KBM-7 (cell line): ENCODE measurements at regions not wholly inside any gene's neighbourhood (a gene's known extent, or its start where the extent isn't known, plus 50 kb on each side); places are given as distances from the start of the nearest gene placed in this dataset.

Experiments
- DNase-seq: peaks from one replicate; pipeline ENCODE4 v3.0.0-alpha.2; 2015
- in situ Hi-C: fragments of 300-500 bp; cut with MboI; formaldehyde crosslinking; loops from 2 replicates; pipeline ENCODE4 v1.14.3; 2020; ENCODE audit warnings: low sequenced_read_pairs, low pct_unique_long_range_greater_than_20kb, mixed read lengths

DNA sequence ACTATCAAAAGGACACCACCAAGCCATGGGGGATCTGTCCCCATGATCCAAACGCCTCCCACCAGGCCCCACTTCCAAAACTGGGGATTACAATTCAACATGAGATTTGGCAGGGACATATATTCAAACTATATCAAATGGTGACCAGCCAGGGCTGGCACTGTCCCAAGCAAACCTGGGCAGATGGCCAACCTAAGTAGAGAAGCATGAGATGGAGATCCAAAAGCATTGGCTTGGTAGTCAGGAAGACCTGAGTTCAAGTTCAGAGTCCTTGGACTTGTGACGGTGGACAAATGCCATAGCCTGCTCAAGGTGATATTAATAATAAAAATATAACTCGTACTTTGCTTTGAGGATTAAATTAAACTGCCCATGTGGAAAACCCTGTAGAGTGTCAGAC is 79.2 kb upstream of the HS3ST1 start:
- no peak for DNase-seq
- in situ Hi-C loops, result no loop called here

- in situ Hi-C loops, result no loop called here
- DNase-seq, result no peak
These were observed 77.5 kb upstream of the HS3ST1 start for GRCh38 chr4:11506194-11506593.

DNA sequence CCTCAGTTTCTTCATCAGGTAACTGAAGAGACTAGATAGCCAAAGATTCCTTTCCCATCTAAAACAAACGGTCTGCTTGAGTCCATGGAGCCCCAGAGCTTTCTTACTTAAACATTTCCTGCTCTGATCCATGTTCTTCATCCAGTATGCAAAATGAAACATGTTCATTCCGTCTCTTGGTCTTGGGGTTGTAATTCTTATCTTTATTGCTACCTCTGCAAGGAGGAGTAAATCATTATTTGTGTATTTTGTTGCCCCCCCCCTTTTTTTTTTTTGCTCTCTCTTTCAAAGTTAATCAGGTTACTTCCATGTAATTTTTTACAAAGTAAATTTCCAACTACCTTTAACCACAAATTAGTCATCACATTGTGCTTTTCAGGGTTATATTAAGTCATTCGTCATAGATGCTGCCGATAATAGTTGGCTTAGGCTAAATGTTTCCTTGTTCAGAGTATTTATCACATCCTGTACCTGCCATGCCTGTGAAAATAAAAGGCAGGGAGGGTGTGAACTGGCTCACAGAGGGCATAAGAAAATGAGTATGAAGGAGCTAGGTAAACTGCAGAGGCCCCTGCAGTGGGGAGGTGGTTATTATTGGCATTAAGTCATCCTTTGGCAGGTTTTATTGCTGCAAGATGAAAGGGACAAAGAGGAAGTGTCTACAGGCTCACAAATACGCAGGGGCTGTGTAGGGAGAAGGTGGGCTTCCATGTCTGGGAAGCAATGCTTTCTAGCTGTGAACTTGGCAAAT is 76.7 kb upstream of the HS3ST1 start:
- in situ Hi-C loops, result no loop called here
- DNase-seq, result no peak

- no peak for DNase-seq
- in situ Hi-C loops, result no loop called here
These were observed 74.5 kb upstream of the HS3ST1 start for GRCh38 chr4:11503166-11503565.

GRCh38 chr4:11497972-11498371 is 69.3 kb upstream of the HS3ST1 start:
- DNase-seq, result no peak
- in situ Hi-C loops, result no loop called here

DNA sequence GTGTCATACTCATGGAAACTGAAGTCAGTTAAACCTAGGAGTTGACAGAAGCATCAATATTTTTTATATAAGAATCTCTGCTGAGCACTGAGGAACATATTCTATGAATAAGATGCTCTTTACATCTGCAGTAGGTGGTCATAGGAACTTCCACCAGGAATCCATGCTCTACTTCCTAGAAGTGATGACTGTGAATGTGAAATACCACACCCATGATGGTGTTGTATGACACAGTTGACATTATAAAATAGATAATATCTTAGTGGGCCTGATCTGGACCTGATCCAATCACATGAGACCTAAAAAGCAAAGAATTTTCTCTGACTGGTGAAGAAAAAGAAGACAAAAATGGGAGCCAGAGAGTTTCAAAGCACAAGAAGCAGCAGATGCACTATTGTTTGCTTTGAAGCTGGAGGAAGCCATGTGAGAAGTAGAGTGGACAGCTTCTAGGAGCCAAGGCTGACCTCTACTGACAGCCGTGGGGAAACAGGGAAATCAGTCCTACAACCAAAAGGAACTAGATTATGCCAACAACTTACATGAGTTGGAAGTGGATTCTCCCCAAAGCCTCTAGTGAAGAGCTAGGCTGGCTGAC is 68.6 kb upstream of the HS3ST1 start:
- in situ Hi-C loops, result no loop called here
- no peak for DNase-seq

DNA sequence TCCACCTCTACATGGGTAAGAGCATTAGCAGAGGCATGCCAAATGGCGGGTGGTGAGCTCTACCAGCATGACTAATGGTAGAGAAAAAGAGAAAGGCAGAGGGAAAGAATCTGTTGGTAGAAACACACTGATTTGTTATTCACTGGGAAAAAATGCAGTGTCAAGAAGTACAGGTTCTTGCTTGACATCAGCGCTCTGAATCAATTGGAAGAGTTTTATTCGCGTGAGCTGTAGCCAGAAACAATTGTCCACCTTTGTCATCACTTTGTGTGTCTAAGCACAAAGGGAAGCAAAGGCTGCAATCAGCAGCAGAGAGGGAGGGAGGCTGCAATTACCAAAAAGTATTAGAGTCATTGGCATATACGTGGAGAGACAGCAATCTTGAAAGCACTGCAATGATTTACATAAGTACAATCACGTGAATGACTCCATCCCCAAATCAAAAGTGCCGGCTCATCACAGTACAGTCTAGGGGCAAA is 67.7 kb upstream of the HS3ST1 start:
- in situ Hi-C loops, result no loop called here
- no peak for DNase-seq

DNA sequence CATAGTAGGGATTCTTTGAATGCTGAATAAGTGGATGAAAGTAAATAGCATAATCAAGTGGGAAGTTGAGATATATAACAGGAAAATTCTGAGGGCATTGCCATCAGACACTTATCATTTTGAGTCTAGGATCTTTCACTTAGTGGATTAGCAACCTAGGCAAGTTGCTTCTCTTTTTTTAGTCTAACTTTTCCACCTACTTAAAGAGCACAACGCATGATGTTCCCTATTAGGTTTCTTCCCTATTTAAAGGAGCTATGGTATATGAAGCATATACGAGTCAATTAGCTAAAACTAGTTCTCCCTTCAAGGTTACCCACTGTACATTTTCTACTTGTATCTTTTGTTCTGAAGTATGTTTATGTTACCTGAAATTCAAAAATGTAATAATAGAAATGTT is 67.1 kb upstream of the HS3ST1 start:
- in situ Hi-C loops, result no loop called here
- no peak for DNase-seq

GRCh38 chr4:11495291-11495690 is 66.6 kb upstream of the HS3ST1 start:
- DNase-seq, result no peak
- in situ Hi-C loops, result no loop called here

GRCh38 chr4:11494232-11494631 is 65.5 kb upstream of the HS3ST1 start:
- DNase-seq, result no peak
- in situ Hi-C loops, result no loop called here

DNA sequence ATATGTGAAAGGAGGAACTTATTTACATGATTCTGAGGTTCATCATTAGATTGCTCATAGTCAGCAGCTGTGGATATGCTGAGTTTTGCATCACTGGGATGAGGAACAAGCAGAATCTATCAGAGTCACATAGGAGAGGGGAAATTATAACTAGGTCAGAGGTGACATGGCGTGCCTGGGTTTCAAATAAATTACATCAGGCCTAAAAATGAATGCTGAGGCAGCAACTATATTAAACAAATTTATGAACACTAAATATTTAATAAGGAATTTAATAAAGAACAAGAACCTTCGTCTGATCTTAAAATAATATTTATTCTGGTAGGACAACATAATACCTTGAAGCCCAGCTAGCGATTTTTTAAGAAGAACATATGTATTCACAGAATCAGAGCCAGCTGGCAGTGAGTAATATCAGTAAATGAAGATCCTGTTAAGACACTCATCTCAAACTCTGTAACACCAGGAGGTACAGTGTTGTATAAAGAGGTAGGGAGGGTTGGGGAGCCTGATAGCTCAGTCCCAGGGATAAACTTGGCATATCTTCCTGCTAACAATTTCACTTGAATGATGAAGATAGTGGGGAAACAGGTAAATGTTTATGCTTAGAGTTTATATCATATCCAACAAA is 60.9 kb upstream of the HS3ST1 start:
- DNase-seq, result no peak
- in situ Hi-C loops, result no loop called here

DNA sequence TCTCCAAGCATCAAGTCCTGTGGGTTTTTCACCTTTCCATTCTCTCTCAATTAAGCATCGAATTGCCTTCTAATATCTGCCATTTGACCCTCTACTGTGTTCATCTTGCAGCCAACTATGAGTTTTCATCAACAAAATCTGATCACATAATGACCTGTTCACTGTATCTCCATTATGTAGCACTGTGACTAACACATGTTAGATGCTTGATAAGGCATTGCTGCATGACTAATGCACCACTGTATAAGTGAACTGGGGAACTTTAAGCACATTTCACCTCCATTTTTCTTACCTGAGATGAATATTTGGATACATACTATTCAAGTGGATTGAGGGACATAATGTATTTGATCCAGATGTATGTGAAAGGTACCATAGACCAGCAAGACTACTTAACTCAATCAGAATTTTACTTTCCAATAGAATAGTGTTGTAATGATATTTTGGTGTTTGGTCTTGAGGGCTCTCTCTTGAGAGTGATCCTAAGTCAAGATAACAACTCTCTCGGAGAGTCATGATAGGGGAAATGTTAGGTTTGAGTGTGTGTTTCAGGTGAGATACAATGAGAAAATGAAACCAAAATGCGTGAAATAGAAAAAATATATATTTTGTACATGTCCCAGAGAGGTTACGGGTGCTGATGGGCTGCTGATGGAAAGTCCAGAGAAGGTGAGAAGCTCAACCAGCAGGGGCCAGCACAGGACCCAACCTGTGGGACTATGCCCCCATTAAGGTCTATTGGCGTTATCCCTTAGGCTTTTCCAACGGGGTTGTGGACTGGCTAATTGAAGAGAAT is 60.2 kb upstream of the HS3ST1 start:
- DNase-seq, result no peak
- in situ Hi-C loops, result no loop called here

DNA sequence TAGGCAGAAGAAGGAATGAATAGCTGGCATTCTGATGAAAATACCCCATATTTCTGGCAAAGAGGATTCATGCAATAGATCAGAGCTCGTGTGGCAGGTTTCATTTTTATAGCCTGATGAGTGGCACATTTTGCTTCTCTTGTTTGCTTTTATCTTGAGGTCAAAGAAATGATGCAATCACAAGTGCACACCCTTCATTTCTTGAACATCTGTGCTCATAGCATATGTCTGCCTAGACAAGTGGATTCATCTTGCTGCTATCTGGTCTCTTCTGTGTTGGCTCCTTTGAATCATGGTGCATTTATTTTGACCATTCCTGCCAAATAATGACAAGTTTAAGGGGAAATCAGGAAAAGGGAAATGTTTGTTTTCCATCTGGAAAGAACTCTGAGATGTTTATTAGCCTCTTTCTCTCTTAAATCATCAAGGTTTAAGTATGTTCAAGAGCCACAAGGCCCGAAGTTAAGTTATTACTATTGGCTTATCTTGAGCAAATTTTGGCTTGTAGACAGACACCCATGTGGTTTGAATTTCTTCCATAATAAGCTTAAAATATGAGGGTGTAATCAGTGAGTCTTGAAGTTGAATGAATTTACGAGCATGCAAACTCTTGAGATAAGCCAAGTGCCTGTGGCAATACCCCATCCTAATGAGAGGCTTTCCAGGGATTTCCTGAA is 59.3 kb upstream of the HS3ST1 start:
- in situ Hi-C loops, result no loop called here
- DNase-seq, result no peak

DNA sequence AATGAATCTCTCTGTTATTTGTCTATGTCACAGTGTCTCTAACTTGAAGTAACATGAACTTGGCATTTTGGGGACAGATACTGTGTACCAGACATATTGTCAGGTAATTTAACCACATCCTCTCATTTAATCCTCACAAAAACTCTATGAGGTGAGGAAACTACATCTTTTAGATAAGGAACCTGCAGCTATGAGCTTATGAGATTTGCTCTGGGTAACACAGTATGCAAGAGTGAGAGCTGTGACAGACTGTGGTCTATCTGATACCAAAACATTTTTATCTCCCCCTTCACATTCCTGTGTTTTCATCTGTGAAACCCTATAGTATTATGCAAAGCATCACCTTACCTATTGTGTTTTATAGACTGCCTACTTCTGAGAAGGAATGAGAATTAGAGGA is 58.4 kb upstream of the HS3ST1 start:
- in situ Hi-C loops, result no loop called here

DNA sequence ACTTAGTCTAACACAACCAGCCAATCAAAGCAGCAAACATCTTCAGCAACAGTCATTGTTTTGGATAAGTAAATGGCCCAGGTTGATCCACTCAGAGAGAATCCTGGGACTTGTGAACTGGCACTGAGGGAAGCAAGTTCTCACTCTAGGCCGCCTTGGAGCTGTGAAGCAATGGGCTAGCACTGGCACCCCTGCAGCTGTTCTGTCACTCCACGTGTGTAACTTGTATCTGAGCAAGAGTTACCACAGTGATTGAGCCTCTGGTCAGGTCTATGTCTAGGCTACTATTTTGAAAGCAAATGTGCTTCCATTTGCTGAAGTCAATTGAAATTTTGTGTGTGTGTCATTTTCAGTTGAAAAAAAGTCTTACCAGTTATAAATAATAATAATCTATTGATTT is 57.2 kb upstream of the HS3ST1 start:
- in situ Hi-C loops, result no loop called here
- DNase-seq, result no peak

More for the DNA sequence above, 58.4 kb upstream of the HS3ST1 start:
- DNase-seq, result no peak

GRCh38 chr4:11484531-11484930 is 55.8 kb upstream of the HS3ST1 start:
- DNase-seq, result no peak
- in situ Hi-C loops, result no loop called here

GRCh38 chr4:11483046-11483445 is 54.4 kb upstream of the HS3ST1 start:
- in situ Hi-C loops, result no loop called here
- peak; percentile 18 for DNase-seq

- in situ Hi-C loops, result no loop called here
- DNase-seq, result peak; percentile 88
These were observed 52.0 kb upstream of the HS3ST1 start for GRCh38 chr4:11480683-11481082.
